ENCODE measurements at regions not wholly inside any gene's neighbourhood (a gene's known extent, or its start where the extent isn't known, plus 50 kb on each side); places are given as distances from the start of the nearest gene placed in this dataset.
"Not testable (repeated sequence)": the region's sequence is repeated elsewhere in the genome, so short reads cannot be mapped to it uniquely, and the experiment has no call there.

DNA sequence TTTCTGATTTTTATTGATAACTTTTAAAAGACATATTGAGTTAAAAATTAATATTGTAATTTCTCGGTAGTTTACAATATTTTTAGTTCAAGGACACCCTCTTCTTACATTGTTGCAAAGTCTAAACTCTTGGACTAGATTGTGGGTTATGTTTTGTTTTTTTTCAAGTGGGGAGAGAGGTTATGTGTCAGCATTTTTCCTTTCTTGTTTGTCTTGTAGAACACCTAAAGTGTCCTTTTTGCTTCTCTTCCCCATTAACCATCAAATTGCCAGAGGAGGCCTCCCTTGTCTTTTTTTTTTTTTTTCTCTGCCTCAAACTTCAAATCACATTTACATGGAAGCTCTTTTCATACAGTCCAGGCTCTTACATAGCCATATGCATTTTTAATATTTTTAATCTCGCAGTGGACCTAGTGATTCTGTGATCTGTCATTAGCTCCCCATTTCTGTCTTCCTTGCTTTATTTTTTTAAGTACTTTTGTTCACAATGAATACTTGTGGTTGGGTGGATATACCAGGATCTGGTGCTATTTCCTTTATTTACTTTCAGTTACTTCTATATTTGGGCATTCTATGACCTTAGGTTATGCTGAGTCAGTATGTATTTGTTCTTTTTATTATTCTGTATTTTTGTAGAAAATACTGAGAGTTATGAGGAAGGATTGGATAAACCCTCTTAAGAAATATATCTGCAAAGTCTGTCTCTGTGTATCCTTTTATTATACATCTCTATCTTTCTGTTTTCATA lies 2280.6 kb upstream of the ACO1 start:
- DNase-seq, result no peak

DNA sequence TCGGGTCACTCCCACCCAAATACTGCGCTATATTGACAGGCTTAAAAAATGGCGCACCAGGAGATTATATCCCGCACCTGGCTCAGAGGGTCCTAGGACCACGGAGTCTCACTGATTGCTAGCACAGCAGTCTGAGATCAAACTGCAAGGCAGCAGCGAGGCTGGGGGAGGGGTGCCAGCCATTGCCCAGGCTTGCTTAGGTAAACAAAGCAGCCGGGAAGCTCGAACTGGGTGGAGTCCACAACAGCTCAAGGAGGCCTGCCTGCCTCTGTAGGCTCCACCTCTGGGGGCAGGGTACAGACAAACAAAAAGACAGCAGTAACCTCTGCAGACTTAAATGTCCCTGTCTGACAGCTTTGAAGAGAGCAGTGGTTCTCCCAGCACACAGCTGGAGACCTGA lies 2277.3 kb upstream of the ACO1 start:
- not testable (repeated sequence) for DNase-seq

DNA sequence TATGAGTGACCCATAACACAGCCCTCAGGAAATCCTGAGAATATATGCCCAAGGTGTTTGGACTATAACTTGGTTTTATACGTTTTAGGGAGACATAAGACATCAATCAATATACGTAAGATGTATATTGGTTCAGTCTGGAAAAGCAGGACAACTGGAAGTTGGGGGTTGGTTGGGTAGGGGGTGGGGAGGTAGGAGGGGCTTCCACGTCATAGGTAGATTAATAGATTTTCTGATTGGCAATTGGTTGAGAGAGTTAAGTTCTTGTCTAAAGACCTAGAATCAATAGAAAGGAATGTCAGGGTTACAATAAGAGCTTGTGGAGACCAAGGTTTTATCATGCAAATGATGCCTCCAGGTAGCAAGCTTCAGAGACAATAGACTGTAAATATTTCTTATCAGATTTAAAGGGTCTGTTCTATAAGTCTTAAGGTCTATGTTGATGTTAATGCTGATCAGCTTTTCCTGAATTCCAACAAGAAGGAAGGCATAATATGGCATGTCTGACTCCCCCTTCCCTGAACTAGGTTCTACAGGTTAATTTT lies 2267.7 kb upstream of the ACO1 start:
- no peak for DNase-seq

DNA sequence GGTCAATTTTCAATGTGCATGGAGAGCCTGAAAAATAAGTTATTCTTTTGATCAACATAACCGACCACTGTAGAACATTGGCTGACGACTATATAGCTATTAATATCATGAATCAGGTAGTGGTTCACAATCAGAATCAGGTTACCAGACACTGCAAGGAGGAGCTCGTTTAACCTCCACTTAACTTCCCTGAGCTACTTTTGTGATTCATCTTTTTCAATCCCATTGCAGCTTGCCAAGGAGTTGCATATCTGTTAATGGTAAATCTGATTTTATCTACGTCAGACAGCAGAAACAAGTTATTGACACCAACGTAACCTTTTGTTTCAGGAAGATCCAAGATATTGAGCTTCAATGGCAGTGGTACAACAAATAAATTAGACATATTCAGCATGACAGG lies 2263.8 kb upstream of the ACO1 start:
- no peak for DNase-seq

DNA sequence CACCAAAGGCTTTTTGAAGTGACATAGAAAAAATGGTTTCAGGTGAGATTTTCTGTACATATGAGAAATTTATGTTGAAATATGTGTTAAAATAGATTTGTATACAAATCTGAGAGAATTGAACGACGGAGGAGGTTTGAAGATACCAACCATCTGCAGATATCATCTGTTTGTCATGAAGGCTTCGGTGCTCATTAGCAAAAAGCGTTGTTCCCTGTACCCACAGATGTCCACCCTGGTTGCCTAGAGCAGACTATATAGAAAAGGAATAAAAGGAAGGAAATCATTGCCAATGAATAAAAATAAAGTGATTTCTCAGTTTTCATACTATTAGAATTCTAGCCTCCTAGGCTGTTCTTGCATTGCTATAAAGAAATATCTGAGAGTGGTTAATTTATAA lies 2262.8 kb upstream of the ACO1 start:
- DNase-seq, result no peak

DNA sequence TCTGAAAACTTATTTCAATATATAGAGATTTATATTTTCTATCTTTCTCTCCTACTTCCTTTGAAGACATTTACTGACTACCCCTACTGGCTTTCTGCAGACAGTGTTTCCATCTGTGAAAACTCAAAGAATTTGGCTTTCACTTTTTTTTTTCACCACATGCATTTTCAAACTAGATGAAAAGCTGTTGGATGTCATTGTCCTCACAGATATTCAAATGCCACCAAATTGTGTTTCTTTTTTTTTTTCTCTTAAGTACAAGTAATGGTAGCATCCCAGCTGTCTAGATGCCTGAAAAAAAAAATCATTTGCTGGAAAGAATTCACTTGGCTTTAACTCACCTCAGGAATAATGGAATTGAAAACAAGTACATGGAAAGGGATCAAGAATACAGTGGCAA lies 2258.6 kb upstream of the ACO1 start:
- no peak for DNase-seq

DNA sequence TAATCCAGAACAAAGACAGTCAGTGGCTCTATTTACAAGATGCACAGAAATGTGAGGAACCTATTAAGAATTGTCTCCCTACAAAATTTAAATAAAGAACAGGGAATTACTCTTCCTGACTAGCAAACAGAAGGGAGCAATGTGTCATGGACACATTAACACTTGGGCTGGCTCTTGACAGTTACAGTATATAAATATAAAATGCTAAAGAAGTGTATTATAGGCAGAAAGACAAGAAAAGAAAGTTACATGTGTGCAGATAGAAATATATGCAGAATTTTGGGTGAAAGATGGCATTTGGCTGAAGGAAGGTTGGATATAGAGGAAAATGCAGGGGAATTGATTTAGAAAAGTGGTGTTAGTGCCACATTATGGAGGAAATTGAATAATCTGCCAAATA lies 2257.1 kb upstream of the ACO1 start:
- DNase-seq, result no peak

DNA sequence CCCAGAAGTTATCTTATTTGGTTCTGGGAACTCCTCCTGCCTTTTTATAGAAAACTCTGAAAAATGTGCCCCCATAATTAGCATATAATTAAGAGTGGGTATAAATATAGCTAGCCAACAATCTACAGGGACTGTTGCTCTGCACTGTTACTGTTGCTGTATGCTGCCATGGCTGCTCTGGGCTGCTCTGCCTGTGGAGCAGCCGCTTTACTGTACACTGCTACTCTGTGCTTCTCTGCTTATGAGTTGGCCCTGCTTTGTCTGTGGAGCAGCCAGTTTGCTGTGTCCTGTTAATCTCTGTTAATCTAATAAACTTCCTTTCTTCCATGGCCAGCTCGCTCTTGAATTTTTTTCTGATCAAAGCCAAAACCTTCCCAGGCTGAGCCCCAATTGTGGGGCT lies 2244.0 kb upstream of the ACO1 start:
- DNase-seq, result no peak

DNA sequence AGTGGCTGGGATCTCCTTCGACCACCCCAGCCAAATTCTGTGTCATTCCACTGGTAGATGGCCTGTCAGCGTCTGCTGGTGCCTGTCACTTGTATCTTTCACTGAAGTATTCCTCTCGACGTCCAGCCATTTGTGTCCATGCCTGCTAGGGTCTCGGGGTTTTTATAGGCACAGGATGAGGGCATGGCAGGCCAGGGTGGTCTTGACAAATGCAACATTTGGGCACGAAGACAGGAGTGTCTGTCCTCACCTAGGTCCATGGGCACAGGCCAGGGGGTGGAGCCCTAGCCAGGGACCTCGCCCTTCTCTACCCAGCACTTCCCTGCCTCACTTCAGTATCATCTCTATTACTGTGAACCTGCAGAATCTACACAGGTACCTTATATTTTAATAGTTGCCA lies 2223.9 kb upstream of the ACO1 start:
- DNase-seq, result no peak

DNA sequence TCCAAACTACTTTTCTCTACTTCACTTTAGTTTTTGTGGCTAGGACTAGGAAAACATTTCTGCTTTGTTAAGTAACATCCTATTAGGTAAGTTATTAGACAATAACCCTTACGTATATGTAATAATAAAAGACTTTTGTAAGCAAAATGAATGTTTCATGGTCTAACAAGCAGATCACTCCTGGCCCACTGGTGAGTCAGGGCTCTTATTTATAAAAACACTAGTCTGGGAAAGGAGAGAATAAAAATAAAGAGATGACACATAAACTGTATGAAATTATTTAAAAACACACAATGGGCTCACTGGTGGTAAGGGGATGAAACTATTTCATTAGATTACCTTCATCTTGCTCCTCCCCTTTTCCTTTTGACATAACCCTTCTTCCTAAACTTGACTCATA lies 2212.2 kb upstream of the ACO1 start:
- DNase-seq, result no peak

DNA sequence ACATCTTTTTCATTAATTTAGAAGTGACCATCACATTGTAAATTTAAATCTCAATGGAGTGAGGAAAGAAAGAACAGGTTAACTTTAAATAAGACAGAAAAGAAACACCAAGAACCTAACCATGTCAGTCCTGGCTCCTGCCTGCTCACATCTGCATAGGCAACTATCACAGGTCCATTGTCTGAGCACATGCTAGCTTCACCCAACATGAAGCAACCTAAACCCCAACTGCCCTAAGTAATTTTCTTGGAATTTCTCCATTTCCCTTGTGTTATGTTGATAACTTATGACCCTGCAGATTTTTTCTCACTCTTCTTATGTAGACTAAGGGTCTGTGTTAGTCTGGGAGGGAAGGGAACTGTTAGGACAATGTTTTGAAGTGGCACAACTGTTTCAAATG lies 2205.8 kb upstream of the ACO1 start:
- no peak for DNase-seq

DNA sequence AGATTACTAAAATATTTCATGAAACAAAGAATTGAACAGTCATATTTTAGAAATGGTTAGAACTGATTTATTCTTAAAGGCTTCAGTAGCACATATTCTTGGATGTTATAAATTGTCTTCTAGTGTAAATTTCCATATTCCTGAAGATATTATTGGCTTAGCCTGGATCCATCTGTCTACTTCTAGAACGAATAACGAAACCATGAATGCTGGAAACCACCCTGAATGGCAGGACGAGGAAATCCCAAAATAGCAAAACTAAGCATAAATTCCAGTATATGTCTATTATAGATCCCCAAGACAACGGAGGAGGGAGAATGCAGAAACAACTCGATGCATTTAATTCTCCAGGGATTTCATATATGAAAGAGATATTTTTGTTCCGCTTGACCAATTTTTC lies 2191.0 kb upstream of the ACO1 start:
- DNase-seq, result no peak

DNA sequence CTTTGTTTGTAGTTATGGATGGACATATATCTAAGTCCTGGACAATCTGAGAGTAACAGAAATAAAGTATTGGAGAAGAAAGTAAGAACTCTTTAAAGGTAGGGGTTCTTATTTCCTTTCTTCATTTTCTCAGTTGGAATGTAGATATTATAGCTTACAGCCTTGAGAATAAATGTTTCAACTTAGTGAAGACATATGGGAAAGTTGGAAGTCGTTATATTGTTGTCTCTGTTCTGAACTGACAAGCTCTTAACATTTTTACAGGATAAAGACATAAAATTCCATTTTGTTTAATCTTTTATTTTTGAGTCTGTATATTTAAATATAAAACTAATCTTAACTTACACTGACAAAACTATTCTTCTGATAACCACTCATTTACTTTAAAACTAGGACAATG lies 2187.5 kb upstream of the ACO1 start:
- DNase-seq, result no peak

DNA sequence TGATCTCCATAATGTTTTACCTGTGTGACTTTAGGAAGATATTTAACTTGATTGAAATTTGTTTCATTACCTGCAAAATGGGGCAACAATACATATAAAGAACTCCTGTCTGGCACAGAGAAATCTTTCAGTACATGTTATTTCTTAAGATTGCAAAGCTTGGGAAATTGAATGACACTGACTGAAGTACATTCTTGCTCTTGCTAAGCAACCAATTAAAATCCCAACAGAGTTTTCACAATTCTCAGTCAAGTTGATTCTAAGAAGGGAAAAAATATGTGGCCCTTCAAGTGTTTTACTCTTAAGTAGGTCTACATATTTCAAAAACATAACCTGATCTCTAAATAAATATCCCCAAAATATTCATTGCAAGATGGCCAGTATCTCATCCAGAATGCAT lies 2187.0 kb upstream of the ACO1 start:
- no peak for DNase-seq

DNA sequence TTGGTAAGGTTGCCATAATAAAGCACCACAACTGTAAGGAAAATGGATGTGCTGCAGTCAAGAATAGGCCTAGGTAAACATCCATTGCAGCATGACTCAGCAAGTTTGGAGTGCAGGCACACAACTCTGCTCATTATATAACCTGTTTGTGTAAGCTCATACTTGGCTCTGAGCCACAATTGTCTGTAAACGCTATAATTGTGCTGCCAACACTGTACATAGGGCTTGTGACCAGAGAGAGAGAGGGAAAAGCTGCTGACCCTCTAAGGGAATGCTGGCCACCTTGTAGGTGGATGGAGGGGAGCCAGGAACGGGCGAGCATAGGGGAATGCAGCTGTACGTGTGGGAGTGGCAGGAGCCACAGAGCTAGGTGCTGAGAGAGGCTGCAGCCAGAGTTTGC lies 2186.5 kb upstream of the ACO1 start:
- DNase-seq, result no peak

DNA sequence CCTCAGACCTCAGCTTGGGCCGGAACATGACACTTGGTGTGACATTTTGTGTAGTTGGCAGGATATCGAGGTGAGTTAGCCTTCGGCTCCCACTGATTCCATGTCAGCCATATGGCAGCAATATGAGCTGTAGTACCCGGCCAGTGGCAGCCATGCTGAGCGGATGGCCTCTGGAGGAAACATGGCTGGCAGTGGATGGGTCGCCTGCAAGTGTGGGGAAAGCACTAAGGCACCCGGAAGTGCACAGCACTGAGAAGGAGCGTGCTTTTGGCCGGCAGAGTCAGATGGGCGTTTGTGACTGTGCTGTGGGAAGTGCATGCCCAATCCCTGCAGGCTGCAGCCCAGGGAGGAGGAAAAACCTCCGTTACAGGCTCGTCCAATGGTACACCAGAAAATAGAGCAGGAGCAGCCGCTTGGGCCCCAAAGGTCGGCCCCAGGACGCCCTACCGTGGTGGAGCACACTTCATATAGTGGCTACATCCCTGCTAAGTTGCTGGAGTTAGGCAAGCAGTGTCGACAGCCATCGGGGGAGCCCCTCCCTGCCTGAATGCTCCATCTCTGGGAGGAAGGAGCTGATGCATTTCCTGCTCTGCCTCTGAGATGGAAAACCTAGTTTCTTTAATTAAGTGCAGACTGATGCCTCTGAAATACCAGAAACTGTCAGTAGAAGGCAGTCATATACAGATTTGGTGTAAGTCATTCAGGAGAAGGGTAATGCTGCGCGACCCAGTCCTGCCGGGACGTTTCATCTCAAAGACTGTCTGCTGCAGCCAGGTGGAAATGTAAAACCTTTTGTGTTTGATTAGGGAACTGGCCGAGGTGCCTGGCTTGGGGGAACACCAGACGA lies 2185.8 kb upstream of the ACO1 start:
- DNase-seq, result no peak

DNA sequence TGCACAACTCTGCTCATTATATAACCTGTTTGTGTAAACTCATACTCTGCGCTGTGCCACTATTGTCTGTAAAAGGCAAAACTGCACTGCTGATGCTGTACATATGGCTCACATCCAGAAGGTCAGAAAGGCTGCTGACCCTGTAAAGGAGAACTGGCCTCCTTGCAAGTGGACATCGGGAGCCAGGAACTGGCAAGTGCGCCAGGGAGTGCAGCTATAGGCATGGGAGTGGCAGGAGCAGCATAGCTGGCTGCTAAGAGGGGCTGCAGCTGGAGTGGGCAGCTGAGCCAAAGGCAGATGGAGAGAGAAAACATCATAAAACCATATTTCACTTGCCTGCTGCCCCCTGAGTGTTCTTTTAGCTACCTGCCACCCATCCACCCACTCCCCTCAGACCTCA lies 2183.4 kb upstream of the ACO1 start:
- DNase-seq, result no peak

DNA sequence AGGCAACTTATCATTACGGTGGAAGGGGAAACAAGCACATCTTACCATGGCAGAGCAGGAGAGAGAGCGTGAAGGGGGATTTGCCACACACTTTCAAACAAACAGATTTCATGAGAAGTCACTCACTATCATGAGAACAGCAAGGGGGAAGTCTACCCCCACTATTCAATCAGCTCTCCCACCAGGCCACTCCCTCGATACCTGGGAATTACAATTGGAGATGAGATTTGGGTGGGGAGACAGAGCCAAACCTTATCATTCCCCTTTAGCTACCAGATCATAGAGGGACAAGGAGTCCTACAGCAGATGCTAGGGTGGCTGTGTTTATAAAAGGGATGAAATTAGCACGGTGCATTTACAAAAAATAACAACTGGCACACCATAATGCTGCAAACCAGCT lies 2149.4 kb upstream of the ACO1 start:
- no peak for DNase-seq

DNA sequence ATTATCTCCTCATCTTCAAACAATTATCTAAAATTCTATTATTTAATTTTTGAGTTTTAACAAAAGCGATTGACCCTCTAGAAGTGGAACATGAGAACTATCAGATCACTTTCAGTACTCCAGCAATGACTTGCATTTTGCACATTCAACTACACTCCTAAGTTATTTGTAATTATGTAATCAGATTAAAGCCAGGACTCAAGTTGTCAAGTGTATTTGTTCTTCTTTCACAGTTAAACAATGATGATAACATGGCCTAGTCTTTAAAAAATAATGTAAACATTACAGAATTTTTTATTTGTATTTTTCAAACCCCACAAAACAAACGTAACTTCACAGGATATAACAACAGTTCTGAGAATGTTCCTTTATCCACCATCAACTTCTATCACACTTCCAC lies 2148.9 kb upstream of the ACO1 start:
- DNase-seq, result no peak

DNA sequence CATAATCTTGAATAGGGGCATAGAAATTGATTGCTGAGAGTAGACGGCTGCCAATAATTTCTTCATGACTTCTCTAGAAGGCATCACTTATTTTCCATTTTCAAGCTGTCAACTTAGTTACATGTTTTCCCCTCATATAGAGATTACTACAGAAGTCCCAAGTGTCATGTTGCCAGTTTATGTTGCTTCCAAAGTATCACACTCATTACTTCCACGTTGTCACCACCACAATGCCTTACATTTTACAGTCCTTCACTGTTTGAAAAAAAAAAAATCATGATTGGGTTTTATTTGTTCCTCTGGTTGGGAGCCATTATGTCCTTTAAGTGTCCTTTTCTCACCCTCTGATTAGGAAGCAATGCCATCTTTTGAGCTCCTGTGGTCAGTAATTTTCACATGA lies 2144.6 kb upstream of the ACO1 start:
- DNase-seq, result no peak

DNA sequence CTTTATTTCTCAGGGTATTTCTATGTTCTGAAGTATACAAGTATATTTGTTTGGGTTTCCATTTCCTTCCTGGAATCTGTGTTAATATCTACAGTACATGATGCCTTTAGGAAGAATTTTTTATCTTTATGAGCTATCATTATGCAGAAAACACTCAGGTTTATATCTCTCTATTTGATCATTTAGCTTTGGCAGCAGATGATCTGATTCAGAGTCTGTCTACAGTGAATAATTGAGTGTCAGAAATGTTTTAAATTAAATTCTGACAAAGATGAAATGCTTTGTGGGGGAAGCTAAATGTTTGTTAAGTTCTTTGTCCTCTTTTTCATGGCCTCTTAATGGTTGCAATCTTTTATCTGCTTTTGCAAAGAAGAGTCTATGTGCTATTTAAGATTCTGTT lies 2141.0 kb upstream of the ACO1 start:
- no peak for DNase-seq

DNA sequence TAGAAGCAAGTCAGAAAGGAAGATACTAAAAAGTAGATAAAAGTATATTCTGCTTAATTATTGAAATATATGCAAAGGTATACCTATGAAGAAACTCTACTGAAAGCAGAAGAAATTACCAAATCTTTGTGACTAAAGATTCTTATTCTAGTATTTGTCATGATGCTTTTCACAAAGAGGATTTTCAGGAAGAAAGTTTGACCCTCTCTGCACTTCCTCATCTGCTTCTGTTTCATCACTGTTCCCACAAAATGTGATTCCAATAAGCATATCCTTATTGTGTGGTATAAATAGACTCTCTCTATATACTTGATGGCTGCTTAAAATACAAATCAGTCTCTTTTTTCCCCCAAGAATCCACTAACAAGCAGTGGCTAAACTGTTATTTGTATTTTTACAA lies 2139.6 kb upstream of the ACO1 start:
- DNase-seq, result no peak

DNA sequence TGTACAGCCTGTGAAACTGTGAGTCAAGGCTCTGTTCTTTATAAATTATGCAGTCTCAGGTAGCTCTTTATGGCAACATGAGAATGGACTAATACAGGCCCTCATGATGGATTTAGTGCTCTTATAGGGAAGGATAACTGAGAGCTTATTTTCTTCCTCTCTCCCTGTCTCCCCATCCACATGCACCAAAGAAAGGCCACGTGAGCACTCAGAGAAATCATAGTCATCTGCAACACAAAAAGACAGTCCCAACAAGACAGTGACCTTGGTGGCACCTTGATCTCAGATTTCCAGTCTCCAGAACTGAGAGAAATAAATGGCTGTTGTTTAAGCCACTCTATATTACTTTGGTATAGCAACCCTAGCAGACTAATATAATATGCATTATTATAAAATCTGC lies 2133.6 kb upstream of the ACO1 start:
- no peak for DNase-seq

DNA sequence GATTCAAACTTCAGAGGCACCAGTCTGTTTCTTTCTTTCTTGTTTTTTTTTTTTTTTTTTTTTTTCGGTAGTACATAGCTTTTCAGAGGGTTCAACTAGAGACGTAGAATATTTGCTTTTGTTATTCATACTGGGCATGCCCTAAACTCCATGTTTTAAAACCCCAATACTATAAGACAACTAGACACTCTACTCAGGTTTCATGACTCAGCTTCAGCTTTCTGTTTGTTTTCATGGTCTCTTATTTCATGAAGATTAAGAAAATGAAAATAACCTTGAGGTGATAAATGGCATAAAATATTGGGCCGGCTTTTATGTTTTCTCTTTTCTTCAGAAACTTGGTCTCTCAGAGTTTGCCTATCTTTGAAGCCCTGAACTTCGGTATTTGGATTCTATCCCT lies 2126.3 kb upstream of the ACO1 start:
- DNase-seq, result no peak
